OCI-LY1 (cell line): ENCODE measurements at regions not wholly inside any gene's neighbourhood (a gene's known extent, or its start where the extent isn't known, plus 50 kb on each side); places are given as distances from the start of the nearest gene placed in this dataset.

Source experiments
- EZH2 ChIP-seq: fragments of 200-600 bp; sonication (generic), shearing (Covaris generic); IDR thresholded peaks from 2 replicates; pipeline ENCODE4 v1.8.0; 2017; ENCODE audit warnings: borderline replicate concordance, mixed run types, mild to moderate bottlenecking, antibody characterized with exemption, low read length, moderate library complexity, mixed read lengths
- TF ChIP-seq, protein P1 (sequence below): fragments of 200-600 bp; sonication (generic), shearing (Covaris generic); IDR thresholded peaks from 2 replicates; pipeline ENCODE4 v1.5.1; 2017; ENCODE audit warnings: mild to moderate bottlenecking, antibody characterized with exemption, low read length, moderate library complexity, mixed read lengths

DNA sequence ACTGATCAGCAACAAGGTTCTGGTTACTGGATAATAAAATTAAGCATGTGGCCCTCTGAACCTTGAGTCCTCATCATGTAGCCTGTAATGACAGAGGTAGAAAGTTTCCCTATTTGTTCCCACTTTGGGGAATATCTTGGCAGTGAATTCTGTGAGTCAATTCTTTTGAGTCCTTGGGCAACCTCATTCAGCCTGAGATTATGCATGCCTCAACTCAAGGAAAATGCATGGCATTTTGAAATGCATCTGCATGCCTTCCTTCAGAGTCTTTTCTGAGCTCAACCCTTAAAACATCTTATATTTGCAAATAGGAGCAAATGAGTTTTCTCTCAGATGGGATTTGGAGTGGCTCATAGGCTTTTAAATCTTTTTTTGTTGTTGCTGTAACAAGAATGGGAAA, 218.1 kb upstream of the CD180 start:
- TF ChIP-seq, protein P1, sequence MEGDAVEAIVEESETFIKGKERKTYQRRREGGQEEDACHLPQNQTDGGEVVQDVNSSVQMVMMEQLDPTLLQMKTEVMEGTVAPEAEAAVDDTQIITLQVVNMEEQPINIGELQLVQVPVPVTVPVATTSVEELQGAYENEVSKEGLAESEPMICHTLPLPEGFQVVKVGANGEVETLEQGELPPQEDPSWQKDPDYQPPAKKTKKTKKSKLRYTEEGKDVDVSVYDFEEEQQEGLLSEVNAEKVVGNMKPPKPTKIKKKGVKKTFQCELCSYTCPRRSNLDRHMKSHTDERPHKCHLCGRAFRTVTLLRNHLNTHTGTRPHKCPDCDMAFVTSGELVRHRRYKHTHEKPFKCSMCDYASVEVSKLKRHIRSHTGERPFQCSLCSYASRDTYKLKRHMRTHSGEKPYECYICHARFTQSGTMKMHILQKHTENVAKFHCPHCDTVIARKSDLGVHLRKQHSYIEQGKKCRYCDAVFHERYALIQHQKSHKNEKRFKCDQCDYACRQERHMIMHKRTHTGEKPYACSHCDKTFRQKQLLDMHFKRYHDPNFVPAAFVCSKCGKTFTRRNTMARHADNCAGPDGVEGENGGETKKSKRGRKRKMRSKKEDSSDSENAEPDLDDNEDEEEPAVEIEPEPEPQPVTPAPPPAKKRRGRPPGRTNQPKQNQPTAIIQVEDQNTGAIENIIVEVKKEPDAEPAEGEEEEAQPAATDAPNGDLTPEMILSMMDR = no peak
- TF ChIP-seq EZH2 = no peak
